SK-N-SH (cell line): ENCODE measurements at regions not wholly inside any gene's neighbourhood (a gene's known extent, or its start where the extent isn't known, plus 50 kb on each side); places are given as distances from the start of the nearest gene placed in this dataset.

Experiments used
- CTCF ChIA-PET: fragments of 300-600, 350-600 bp; formaldehyde crosslinking; extraction: SDS; loops from one replicate; lab custom pipeline; 2021; lab: Yijun Ruan, JAX
- POLR2A ChIA-PET: fragments of 350-600 bp; sonication (Branson Sonifier 250); formaldehyde crosslinking; extraction: SDS; loops from one replicate; lab custom pipeline; 2020; ENCODE audit warnings: antibody characterized with exemption, inconsistent platforms; lab: Yijun Ruan, JAX
- DNase-seq: peaks from one replicate; pipeline ENCODE4 v3.0.0; 2012
- H2AFZ ChIP-seq: fragments of 200-600 bp; sonication (generic); 2 replicates; pipeline ENCODE4 v1.8.1; 2016; ENCODE audit warnings: antibody characterized with exemption, mild to moderate bottlenecking, low read depth
- H3F3A ChIP-seq: fragments of 200-600 bp; sonication (generic); replicated peaks from 2 replicates; pipeline ENCODE3; 2016; ENCODE audit warnings: antibody characterized with exemption, mild to moderate bottlenecking; ENCODE audit not compliant: insufficient read depth
- H3K27ac ChIP-seq, 2 experiments: fragments of 200-500 bp in 1 of 2; fragments of 200-600 bp in 1 of 2; sonication (Bioruptor generic) in 1 of 2; sonication (generic), shearing (Covaris generic) in 1 of 2; 2 replicates each; pipeline versions ENCODE4 v1.5.1 to v1.6.1; 2014 to 2016; ENCODE audit warnings: low read depth in 2 of 2, inconsistent platforms in 1 of 2, low read length in 1 of 2, mild to moderate bottlenecking in 1 of 2, mixed read lengths in 1 of 2
- H3K27me3 ChIP-seq: fragments of 200-600 bp; sonication (generic), shearing (Covaris generic); 2 replicates; pipeline ENCODE4 v1.6.1; 2016; ENCODE audit warnings: mixed run types; ENCODE audit not compliant: insufficient read depth
- H3K36me3 ChIP-seq, 2 experiments: fragments of 200-500 bp in 1 of 2; fragments of 200-600 bp in 1 of 2; sonication (Bioruptor generic) in 1 of 2; sonication (generic) in 1 of 2; replicated peaks in 1 of 2; 2 replicates each; pipeline versions ENCODE3 to v1.5.1; 2014 to 2016; ENCODE audit warnings: low read length in 1 of 2, mild to moderate bottlenecking in 1 of 2; ENCODE audit not compliant: insufficient read depth in 2 of 2, control insufficient read depth in 1 of 2
- H3K4me1 ChIP-seq, 2 experiments: fragments of 200-500 bp in 1 of 2; fragments of 200-600 bp in 1 of 2; sonication (Bioruptor generic) in 1 of 2; sonication (generic), shearing (Covaris generic) in 1 of 2; 2 replicates each; pipeline versions ENCODE4 v1.5.1 to v1.6.1; 2014 to 2016; ENCODE audit warnings: low read depth in 1 of 2, low read length in 1 of 2, mixed run types in 1 of 2; ENCODE audit not compliant: insufficient read depth in 2 of 2, control insufficient read depth in 1 of 2
- H3K4me2 ChIP-seq: fragments of 200-600 bp; sonication (generic), shearing (Covaris generic); 2 replicates; pipeline ENCODE4 v1.6.1; 2017; ENCODE audit warnings: mixed run types
- H3K4me3 ChIP-seq, 2 experiments: fragments of 200-500 bp in 1 of 2; fragments of 200-600 bp in 1 of 2; sonication (Bioruptor generic) in 1 of 2; sonication (generic), shearing (Covaris generic) in 1 of 2; 2 replicates each; pipeline versions ENCODE4 v1.5.1 to v1.8.1; 2014 to 2016; ENCODE audit warnings: low read depth in 2 of 2, inconsistent platforms in 1 of 2, low read length in 1 of 2, mild to moderate bottlenecking in 1 of 2, mixed read lengths in 1 of 2, moderate library complexity in 1 of 2
- H3K79me2 ChIP-seq: fragments of 200-600 bp; sonication (generic); 2 replicates; pipeline ENCODE4 v1.8.1; 2017; ENCODE audit warnings: mild to moderate bottlenecking; ENCODE audit not compliant: insufficient read depth
- H3K9ac ChIP-seq: fragments of 200-600 bp; sonication (generic); 2 replicates; pipeline ENCODE4 v1.6.1; 2017; ENCODE audit warnings: mixed run types
- H3K9me2 ChIP-seq: fragments of 200-600 bp; sonication (generic); 2 replicates; pipeline ENCODE4 v1.6.1; 2017; ENCODE audit warnings: mixed run types
- H3K9me3 ChIP-seq: fragments of 200-600 bp; sonication (generic); 2 replicates; pipeline ENCODE4 v1.6.1; 2017; ENCODE audit warnings: mixed run types, mild to moderate bottlenecking, moderate library complexity
- H4K20me1 ChIP-seq: fragments of 200-600 bp; sonication (generic); 2 replicates; pipeline ENCODE4 v1.6.1; 2017; ENCODE audit warnings: mild to moderate bottlenecking, mixed run types; ENCODE audit not compliant: insufficient read depth
- CHD2 ChIP-seq: fragments of 150-350 bp; IDR thresholded peaks from 2 replicates; pipeline ENCODE4 v1.6.1; 2018; ENCODE audit warnings: low read length; ENCODE audit not compliant: partially characterized antibody
- EP300 ChIP-seq, 2 experiments: IDR thresholded peaks; 2 replicates each; pipeline versions ENCODE4 v1.4.0 to v1.6.1; 2012; ENCODE audit warnings: borderline replicate concordance in 1 of 2, low read depth in 1 of 2, low read length in 1 of 2
- EZH2phosphoT487 ChIP-seq: fragments of 200-600 bp; sonication (generic); IDR thresholded peaks from 2 replicates; pipeline ENCODE4 v1.6.1; 2017; ENCODE audit warnings: low read depth, mixed run types, mild to moderate bottlenecking, antibody characterized with exemption, moderate library complexity, borderline replicate concordance
- FOSL2 ChIP-seq: IDR thresholded peaks from 2 replicates; pipeline ENCODE4 v1.4.0; 2012; ENCODE audit warnings: low read depth, mild to moderate bottlenecking, moderate library complexity, borderline replicate concordance
- FOXJ3 ChIP-seq: sonication (generic); formaldehyde crosslinking; IDR thresholded peaks from 2 replicates; pipeline ENCODE4 v1.5.1; 2020; ENCODE audit warnings: mild to moderate bottlenecking, missing genetic modification reagents
- GATA2 ChIP-seq: sonication (generic); formaldehyde crosslinking; IDR thresholded peaks from 2 replicates; pipeline ENCODE4 v1.5.0; 2020; ENCODE audit warnings: mild to moderate bottlenecking, missing genetic modification reagents
- JUND ChIP-seq: IDR thresholded peaks from 2 replicates; pipeline ENCODE4 v1.4.0; 2012
- POLR2AphosphoS5 ChIP-seq: IDR thresholded peaks from 2 replicates; pipeline ENCODE4 v1.6.1; 2012; ENCODE audit warnings: low read depth, low read length
- RAD21 ChIP-seq: IDR thresholded peaks from 2 replicates; pipeline ENCODE4 v1.6.1; 2012; ENCODE audit warnings: mild to moderate bottlenecking, low read length
- REST ChIP-seq: IDR thresholded peaks from 2 replicates; pipeline ENCODE4 v1.6.1; 2012; ENCODE audit warnings: mild to moderate bottlenecking, low read depth, low read length, moderate library complexity
- RXRA ChIP-seq: IDR thresholded peaks from 2 replicates; pipeline ENCODE4 v1.4.0; 2012; ENCODE audit warnings: low read depth, mild to moderate bottlenecking, borderline replicate concordance
- SIN3A ChIP-seq: IDR thresholded peaks from 2 replicates; pipeline ENCODE4 v1.6.1; 2012; ENCODE audit warnings: low read depth, mild to moderate bottlenecking, low read length, moderate library complexity, borderline replicate concordance
- TAF1 ChIP-seq: IDR thresholded peaks from 2 replicates; pipeline ENCODE4 v1.6.1; 2012; ENCODE audit warnings: low read depth, mild to moderate bottlenecking, low read length, moderate library complexity, borderline replicate concordance
- YY1 ChIP-seq: IDR thresholded peaks from 2 replicates; pipeline ENCODE4 v1.4.0; 2012; ENCODE audit warnings: low read depth, mild to moderate bottlenecking
- WGBS: methylation state at CpG from one replicate; pipeline ENCODE4 v1.1.6; 2017; ENCODE audit warnings: low lambda C conversion rate; 5-methylcytosine and 5-hydroxymethylcytosine counted together
- TF ChIP-seq, protein P1 (sequence below): IDR thresholded peaks from 2 replicates; pipeline ENCODE4 v1.4.0; 2012; ENCODE audit warnings: low read depth, borderline replicate concordance
- TF ChIP-seq, protein P2 (sequence below): fragments of 150-350 bp; IDR thresholded peaks from 2 replicates; pipeline ENCODE4 v1.6.1; 2016; ENCODE audit warnings: mild to moderate bottlenecking, low read depth, low read length

GRCh38 chr17:31692632-31693031 is 166.4 kb downstream of the COPRS start:
- H3K4me3 ChIP-seq, result no peak overlapping the region
- H2AFZ ChIP-seq, result no peak overlapping the region
- WGBS, result 93% methylated on average over 7 of the region's 7 CpGs
- no peaks in the 10 kb centered on the region for H4K20me1 ChIP-seq
- no peaks in the 10 kb centered on the region for H3K9me2 ChIP-seq
- no peak overlapping the region for H3K9ac ChIP-seq
- H3K4me1 ChIP-seq, result peaks cover 23 to 24% of the 10 kb centered on the region in 2 experiments
- no peak overlapping the region for H3K4me2 ChIP-seq
- CTCF ChIA-PET, result interaction anchor here (0.9 to 4.3 kb wide), 4 partner anchors 10 to 150 kb away, joined by 3 to 25 read pairs (median 8); no protein-coding TSS in a partner anchor
- TF ChIP-seq FOSL2, result no peak
- TF ChIP-seq EP300 (IDR thresholded peaks at IDR 0.05; ENCODE audit: borderline replicate concordance in 1 of 2, low read depth in 1 of 2, low read length in 1 of 2), result no peak
- TF ChIP-seq SIN3A, result no peak
- TF ChIP-seq JUND, result no peak
- no peak for TF ChIP-seq POLR2AphosphoS5
- TF ChIP-seq RXRA, result no peak
- TF ChIP-seq, protein P1, sequence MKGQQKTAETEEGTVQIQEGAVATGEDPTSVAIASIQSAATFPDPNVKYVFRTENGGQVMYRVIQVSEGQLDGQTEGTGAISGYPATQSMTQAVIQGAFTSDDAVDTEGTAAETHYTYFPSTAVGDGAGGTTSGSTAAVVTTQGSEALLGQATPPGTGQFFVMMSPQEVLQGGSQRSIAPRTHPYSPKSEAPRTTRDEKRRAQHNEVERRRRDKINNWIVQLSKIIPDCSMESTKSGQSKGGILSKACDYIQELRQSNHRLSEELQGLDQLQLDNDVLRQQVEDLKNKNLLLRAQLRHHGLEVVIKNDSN, result no peak
- TF ChIP-seq CHD2, result no peak
- TF ChIP-seq GATA2 (CRISPR knock-in tag), result no peak
- TF ChIP-seq FOXJ3 (CRISPR knock-in tag), result no peak
- TF ChIP-seq REST, result no peak
- no peaks in the 10 kb centered on the region for H3K27me3 ChIP-seq
- peaks cover 26% of the 10 kb centered on the region for H3F3A ChIP-seq
- no peak for DNase-seq
- no peaks in the 10 kb centered on the region for H3K36me3 ChIP-seq
- H3K27ac ChIP-seq, result no peak overlapping the region
- no peaks in the 10 kb centered on the region for H3K79me2 ChIP-seq
- POLR2A ChIA-PET, result no interaction called here
- no peaks in the 10 kb centered on the region for H3K9me3 ChIP-seq

DNA sequence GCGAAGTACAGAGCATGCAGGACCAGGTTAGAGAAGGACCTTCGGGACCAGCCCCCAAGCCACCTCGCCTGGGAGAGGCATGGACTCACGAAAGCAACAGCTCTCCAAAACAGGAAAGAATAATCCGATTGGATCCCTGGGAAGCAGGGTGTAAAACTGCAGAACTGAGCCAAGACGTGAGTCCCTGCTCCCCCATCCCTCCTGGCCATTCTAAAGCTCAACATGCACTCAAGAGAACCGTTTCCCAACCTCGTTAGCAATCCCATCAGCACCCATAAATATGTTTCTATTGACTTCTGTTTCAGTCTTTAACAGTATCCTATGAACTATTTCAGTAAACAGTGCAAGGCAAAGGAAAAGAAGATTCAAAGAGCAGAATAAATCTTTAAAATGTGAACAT is 167.0 kb downstream of the COPRS start:
- Histone ChIP-seq H3K27me3 (no peaks in the 10 kb centered on the region), H3K4me2 (no peak overlapping the region), H3K4me1 (peaks cover 20 to 21% of the 10 kb centered on the region in 2 experiments), H3K9ac (no peak overlapping the region), H3K27ac (no peak overlapping the region), H3K36me3 (no peaks in the 10 kb centered on the region), H3F3A (peaks cover 22% of the 10 kb centered on the region), H3K9me2 (no peaks in the 10 kb centered on the region), H4K20me1 (no peaks in the 10 kb centered on the region), H3K79me2 (no peaks in the 10 kb centered on the region), H2AFZ (peak overlapping the region; percentile 23; the same call in 1 of the 2 replicates), H3K4me3 (no peak overlapping the region), H3K9me3 (no peaks in the 10 kb centered on the region)
- ChIA-PET POLR2A (no interaction called here), CTCF (interaction anchor here (0.9 to 2.7 kb wide), 2 partner anchors 11 to 150 kb away, joined by 3 to 11 read pairs; no protein-coding TSS in a partner anchor)
- WGBS, result 91% methylated on average over 8 of the region's 8 CpGs
- no peak for DNase-seq
- TF ChIP-seq FOXJ3 (CRISPR knock-in tag) (no peak), TAF1 (no peak), YY1 (no peak), EZH2phosphoT487 (no peak), SIN3A (no peak), REST (no peak), POLR2AphosphoS5 (no peak), RAD21 (no peak)
- TF ChIP-seq, protein P2, sequence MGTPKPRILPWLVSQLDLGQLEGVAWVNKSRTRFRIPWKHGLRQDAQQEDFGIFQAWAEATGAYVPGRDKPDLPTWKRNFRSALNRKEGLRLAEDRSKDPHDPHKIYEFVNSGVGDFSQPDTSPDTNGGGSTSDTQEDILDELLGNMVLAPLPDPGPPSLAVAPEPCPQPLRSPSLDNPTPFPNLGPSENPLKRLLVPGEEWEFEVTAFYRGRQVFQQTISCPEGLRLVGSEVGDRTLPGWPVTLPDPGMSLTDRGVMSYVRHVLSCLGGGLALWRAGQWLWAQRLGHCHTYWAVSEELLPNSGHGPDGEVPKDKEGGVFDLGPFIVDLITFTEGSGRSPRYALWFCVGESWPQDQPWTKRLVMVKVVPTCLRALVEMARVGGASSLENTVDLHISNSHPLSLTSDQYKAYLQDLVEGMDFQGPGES, result no peak
